Mucosa of gallbladder (tissue), 1 donor: ENCODE measurements at regions not wholly inside any gene's neighbourhood (a gene's known extent, or its start where the extent isn't known, plus 50 kb on each side); places are given as distances from the start of the nearest gene placed in this dataset.
"Not testable (repeated sequence)": the region's sequence is repeated elsewhere in the genome, so short reads cannot be mapped to it uniquely, and the experiment has no call there.

Experiments used
- DNase-seq: peaks from one replicate; pipeline ENCODE4 v3.0.0-alpha.2; 2020; ENCODE audit warnings: low spot score
- donor health status: DM: no; HTN: no; CAD: no.

DNA sequence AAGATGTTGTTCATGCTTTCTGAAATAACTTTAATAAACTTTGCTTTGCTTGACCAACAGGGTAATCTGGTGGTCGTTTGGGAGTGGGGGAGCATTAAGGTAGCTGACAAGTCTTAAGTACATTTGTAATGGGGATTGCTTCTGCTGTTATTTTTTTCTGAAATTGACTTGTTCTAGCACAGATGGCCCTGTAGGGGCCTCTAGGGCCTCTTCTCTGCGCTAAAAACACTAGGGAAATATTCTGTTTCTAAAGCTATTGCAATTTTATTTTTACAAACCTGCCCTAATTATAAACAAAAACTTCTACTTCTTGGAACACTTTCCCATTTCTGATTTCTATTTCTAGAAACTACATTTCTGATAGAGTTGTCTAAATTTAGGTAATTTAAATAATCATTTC is 191.3 kb upstream of the KCNJ3 start:
- DNase-seq = no peak

GRCh38 chr2:154518872-154519271 is 179.6 kb upstream of the KCNJ3 start:
- no peak for DNase-seq

DNA sequence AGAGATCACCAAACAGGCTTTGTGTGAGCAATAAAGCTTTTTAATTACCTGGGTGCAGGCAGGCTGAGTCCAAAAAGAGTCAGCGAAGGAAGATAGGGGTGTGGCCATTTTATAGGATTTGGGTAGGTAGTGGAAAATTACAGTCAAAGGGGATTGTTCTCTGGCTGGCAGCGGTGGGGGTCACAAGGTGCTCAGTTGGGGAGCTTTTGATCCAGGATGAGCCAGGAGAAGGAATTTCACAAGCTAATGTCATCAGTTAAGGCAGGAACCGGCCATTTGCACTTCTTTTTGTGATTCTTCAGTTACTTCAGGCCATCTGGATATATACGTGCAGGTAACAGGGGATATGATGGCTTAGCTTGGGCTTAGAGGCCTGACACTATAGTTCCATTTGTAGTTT is 177.5 kb upstream of the KCNJ3 start:
- DNase-seq = not testable (repeated sequence)

- no peak for DNase-seq
These were observed 172.3 kb upstream of the KCNJ3 start for GRCh38 chr2:154526234-154526633.

- DNase-seq = no peak
These were observed 170.5 kb upstream of the KCNJ3 start for GRCh38 chr2:154527962-154528361.

- DNase-seq = no peak
These were observed 166.5 kb upstream of the KCNJ3 start for GRCh38 chr2:154532004-154532403.

GRCh38 chr2:154532763-154533162 is 165.7 kb upstream of the KCNJ3 start:
- DNase-seq = no peak

- no peak for DNase-seq
These were observed 165.1 kb upstream of the KCNJ3 start for GRCh38 chr2:154533300-154533940.

- no peak for DNase-seq
These were observed 161.5 kb upstream of the KCNJ3 start for GRCh38 chr2:154537024-154537423.

- no peak for DNase-seq
These were observed 160.5 kb upstream of the KCNJ3 start for GRCh38 chr2:154537843-154538450.

- no peak for DNase-seq
These were observed 152.2 kb upstream of the KCNJ3 start for GRCh38 chr2:154546341-154546740.

- no peak for DNase-seq
These were observed 148.6 kb upstream of the KCNJ3 start for GRCh38 chr2:154549869-154550268.

DNA sequence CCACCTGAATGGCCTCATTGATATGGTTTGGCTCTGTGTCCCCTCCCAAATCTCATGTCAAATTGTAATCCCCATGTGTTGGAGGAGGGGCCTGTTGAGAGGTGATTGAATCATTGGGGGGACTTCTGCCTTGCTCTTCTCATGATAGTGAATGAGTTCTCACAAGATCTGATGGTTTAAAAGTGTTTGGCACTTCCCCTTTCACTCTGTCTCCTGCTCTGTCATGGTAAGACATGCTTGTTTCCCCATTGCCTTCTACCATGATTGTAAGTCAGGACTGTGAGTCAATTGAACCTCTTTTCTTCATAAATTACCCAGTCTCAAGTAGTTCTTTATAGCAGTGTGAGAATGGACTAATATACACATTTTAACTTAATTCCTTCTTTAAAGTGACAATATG is 146.8 kb upstream of the KCNJ3 start:
- DNase-seq = no peak

DNA sequence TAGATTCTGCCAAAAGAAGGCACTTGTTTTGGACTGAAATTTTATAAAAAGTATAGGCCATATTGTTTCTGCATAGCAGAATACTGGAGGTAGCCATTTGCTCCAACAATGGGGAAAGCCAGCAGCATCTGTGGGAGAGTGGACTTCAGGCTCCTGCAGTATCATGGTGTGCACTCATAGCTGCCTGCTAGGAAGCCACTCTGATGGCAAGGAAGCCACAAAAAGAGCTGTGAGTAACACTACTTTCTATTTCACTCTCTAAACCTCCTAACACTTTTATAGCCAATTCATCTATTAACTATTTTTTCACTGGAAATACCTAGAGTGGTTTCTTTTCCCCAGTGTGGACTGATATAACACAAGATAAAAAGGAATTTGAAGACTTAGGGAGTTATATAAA is 144.4 kb upstream of the KCNJ3 start:
- no peak for DNase-seq

GRCh38 chr2:154555710-154556109 is 142.8 kb upstream of the KCNJ3 start:
- no peak for DNase-seq

- DNase-seq = no peak
These were observed 142.3 kb upstream of the KCNJ3 start for GRCh38 chr2:154556146-154556545.

- no peak for DNase-seq
These were observed 141.9 kb upstream of the KCNJ3 start for GRCh38 chr2:154556607-154557006.

GRCh38 chr2:154557906-154558305 is 140.6 kb upstream of the KCNJ3 start:
- DNase-seq = no peak

- no peak for DNase-seq
These were observed 133.1 kb upstream of the KCNJ3 start for GRCh38 chr2:154565433-154565832.

GRCh38 chr2:154568413-154568812 is 130.1 kb upstream of the KCNJ3 start:
- DNase-seq = no peak

DNA sequence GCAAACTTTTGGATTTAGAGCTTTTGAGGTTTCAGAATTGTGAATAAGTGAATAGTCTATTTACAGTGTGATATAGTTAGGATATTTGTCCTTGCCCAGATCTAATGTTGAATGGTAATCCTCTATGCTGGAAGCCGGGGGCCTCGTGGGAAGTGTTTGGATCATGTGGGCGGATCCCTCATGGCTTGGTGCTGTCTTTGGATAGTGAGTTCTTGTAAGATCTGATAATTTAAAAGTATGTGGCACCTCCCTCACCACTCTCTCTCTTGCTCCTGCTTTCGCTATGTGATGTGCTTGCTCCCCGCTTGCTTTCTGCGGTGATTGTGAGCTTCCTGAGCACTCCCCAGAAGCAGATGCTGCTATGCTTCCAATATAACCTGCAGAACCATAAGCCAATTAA is 128.0 kb upstream of the KCNJ3 start:
- no peak for DNase-seq

- DNase-seq = not testable (repeated sequence)
These were observed 121.8 kb upstream of the KCNJ3 start for GRCh38 chr2:154576699-154577098.

GRCh38 chr2:154577390-154577789 is 121.1 kb upstream of the KCNJ3 start:
- DNase-seq = no peak

DNA sequence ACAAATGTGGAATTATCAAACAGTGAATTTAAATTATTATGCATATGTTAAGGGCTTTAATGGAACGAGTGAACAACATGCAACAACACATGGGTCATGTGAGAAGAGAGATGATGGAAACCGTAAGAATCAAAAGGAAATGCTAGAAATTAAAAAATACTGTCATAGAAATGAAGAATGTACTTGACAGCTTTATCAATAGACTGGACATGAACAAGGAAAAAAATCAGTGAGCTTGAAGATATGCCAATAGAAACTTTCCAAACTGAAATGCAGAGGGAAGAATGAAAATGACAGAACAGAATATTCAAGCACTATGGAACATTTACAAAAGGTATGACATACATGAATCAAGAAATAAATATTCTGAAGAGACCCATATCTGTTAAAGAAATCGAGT is 117.7 kb upstream of the KCNJ3 start:
- DNase-seq = no peak
